Right lung (tissue), 2 donors: ENCODE measurements at regions not wholly inside any gene's neighbourhood (a gene's known extent, or its start where the extent isn't known, plus 50 kb on each side); places are given as distances from the start of the nearest gene placed in this dataset.

Experiments
- DNase-seq, 2 donors: peaks; one replicate each; pipeline ENCODE4 v3.0.0-alpha.2; 2013

DNA sequence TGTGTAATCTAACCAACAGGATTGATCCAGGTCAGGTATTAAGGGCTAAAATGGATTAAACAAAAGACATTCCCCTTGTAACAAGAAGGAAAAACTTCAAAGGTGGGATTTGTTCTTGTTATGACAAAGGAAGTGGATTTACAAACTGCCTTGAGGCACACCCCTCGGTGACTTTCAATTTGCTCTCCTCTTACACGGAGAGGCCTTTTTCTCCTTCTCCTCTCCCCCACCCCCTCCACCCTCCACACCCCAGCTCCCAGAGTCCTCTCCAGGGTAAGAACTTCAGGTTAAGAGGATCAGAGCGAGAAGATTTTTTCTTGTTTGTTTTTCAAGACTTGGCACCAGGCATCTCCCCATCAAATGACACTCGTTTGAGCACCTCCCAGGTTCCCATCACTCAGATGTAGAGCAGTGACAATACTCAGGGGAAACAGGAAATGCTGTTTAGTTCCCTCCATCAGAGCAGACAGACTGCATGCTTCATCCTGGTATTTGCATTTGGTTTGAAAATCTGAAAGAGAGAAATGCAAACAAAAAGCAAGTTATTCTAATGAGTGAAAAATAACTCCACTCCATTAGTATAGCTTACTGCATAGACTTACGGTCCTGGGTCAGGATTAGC lies 77.6 kb upstream of the TMEM260 start:
- no peak for DNase-seq

DNA sequence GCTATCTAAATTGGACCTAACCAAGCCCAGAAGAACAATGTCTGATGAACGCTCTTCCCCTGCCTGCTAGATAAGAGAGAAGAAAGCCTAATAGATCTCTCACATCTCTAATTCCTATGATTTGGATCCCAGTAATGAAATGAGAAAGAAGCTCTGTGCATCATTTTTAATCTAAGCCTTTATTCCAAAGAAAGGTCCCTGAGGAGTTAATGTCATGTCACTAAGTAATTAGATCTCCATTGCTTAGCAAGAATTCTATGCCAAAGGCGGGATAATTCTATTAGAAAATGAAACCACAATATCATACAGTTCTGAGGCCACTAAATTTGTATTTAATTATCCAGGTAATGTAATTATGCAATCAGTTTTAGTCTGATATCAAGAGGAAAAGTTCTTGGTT lies 74.2 kb upstream of the TMEM260 start:
- no peak for DNase-seq

DNA sequence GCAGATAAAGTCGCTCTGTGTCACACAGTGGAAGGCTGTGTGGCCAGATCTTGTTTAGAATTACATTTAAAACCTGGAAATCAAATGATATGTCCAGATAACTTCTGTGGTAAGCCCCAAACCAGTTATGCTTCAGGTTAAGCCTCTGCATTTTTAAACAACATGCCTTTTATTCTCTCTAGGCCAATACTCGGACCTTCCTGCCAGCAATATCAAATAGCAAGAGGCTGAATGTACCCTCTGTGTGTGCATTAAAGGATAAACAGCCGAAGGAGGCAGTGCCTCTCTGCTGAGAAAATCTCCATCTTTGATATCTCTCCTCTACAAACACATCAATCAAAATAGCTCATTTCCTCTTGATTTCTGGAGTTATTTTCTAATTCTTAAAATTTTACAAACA lies 67.1 kb upstream of the TMEM260 start:
- no peak for DNase-seq

- no peak for DNase-seq
Measured at GRCh38 chr14:56514663-56515371, 64.8 kb upstream of the TMEM260 start.

- no peak for DNase-seq
Measured at GRCh38 chr14:56515739-56516138, 63.9 kb upstream of the TMEM260 start.

- no peak for DNase-seq
Measured at GRCh38 chr14:56522403-56522802, 57.2 kb upstream of the TMEM260 start.

GRCh38 chr14:56524971-56525677 lies 54.5 kb upstream of the TMEM260 start:
- no peak for DNase-seq

- DNase-seq: no peak
Measured at GRCh38 chr14:56528927-56529326, 50.7 kb upstream of the TMEM260 start.
